AG04450 (cell line): ENCODE measurements at regions not wholly inside any gene's neighbourhood (a gene's known extent, or its start where the extent isn't known, plus 50 kb on each side); places are given as distances from the start of the nearest gene placed in this dataset.
"Not testable (repeated sequence)": the region's sequence is repeated elsewhere in the genome, so short reads cannot be mapped to it uniquely, and the experiment has no call there.

Experiments
- CTCF ChIA-PET: fragments of 300-600, 350-600 bp; formaldehyde crosslinking; extraction: SDS; loops from one replicate; lab custom pipeline; 2022; ENCODE audit warnings: antibody characterized with exemption, inconsistent platforms; lab: Charles Lee
- POLR2A ChIA-PET: fragments of 350-600 bp; formaldehyde crosslinking; extraction: SDS; loops from one replicate; lab custom pipeline; 2021; ENCODE audit warnings: antibody characterized with exemption, inconsistent platforms; lab: Yijun Ruan, JAX
- DNase-seq: peaks from one replicate; pipeline ENCODE4 v3.0.0-alpha.2; 2011; ENCODE audit warnings: low read depth, low spot score
- H3K27ac ChIP-seq: one replicate; pipeline ENCODE4 v1.5.1; 2012; ENCODE audit warnings: low read depth, low read length, control low read depth
- H3K27me3 ChIP-seq: one replicate; pipeline ENCODE4 v1.6.0; 2012; ENCODE audit warnings: low read length; ENCODE audit not compliant: control insufficient read depth, insufficient read depth
- H3K4me3 ChIP-seq: 2 replicates; pipeline ENCODE4 v1.5.1; 2011; ENCODE audit warnings: mild to moderate bottlenecking, low read depth, low read length, control low read depth
- H3K9me3 ChIP-seq: 2 replicates; pipeline ENCODE4 v1.5.1; 2012; ENCODE audit warnings: low read length; ENCODE audit not compliant: control insufficient read depth, insufficient read depth
- TF ChIP-seq, protein P1 (sequence below): IDR thresholded peaks from 2 replicates; pipeline ENCODE4 v1.5.1; 2011; ENCODE audit warnings: low read depth, low read length, control low read depth, inconsistent platforms

DNA sequence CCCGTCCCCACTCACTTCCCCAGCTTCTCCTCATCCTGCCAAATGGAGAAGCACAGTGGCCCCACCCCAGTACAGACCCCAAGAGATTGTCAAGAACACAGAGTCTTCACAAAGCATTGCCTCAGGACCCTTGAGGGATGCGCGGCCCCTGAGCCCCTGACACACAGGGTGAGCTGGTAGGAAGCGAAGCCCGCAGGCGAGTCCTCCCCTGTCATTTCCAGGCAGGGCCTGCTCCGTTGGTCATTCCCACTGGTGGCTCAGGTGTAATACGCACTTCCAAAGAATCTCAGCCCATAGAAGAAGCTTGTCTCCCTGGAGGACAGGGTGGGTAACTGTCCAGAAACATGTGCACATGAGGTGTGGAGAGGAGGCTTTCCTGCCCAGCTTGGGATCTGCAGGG, 404.2 kb downstream of the THBS2 start:
- DNase-seq: no peak
- ChIA-PET CTCF (no interaction called here), POLR2A (no interaction called here)
- Histone ChIP-seq H3K27ac (no peak overlapping the region), H3K4me3 (no peak overlapping the region), H3K9me3 (peaks cover 42% of the 10 kb centered on the region), H3K27me3 (no peaks in the 10 kb centered on the region)
- TF ChIP-seq, protein P1, sequence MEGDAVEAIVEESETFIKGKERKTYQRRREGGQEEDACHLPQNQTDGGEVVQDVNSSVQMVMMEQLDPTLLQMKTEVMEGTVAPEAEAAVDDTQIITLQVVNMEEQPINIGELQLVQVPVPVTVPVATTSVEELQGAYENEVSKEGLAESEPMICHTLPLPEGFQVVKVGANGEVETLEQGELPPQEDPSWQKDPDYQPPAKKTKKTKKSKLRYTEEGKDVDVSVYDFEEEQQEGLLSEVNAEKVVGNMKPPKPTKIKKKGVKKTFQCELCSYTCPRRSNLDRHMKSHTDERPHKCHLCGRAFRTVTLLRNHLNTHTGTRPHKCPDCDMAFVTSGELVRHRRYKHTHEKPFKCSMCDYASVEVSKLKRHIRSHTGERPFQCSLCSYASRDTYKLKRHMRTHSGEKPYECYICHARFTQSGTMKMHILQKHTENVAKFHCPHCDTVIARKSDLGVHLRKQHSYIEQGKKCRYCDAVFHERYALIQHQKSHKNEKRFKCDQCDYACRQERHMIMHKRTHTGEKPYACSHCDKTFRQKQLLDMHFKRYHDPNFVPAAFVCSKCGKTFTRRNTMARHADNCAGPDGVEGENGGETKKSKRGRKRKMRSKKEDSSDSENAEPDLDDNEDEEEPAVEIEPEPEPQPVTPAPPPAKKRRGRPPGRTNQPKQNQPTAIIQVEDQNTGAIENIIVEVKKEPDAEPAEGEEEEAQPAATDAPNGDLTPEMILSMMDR: no peak

DNA sequence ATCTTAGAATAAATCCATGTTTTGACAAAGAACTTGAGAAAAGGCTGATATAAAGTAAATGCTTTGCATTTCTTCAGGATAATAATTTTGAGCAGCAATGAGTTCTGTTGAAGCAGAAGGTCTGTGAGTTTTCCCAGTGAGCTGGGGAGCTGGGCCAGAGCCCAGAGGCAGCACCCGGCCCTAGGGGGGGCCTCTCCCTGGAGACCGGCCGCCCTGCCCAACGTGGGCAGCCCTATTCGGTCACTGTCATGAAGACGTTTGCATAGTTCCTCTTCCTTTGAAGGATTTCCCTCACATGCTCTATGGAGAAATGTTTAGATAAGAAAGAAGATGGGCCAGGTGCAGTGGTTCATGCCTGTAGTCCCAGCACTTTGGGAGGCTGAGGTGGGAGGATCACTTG, 404.8 kb downstream of the THBS2 start:
- CTCF ChIA-PET: no interaction called here
- DNase-seq: no peak
- TF ChIP-seq, protein P1: no peak
- no peaks in the 10 kb centered on the region for H3K27me3 ChIP-seq
- H3K27ac ChIP-seq: no peak overlapping the region
- POLR2A ChIA-PET: no interaction called here
- peaks cover 45% of the 10 kb centered on the region for H3K9me3 ChIP-seq
- H3K4me3 ChIP-seq: no peak overlapping the region

DNA sequence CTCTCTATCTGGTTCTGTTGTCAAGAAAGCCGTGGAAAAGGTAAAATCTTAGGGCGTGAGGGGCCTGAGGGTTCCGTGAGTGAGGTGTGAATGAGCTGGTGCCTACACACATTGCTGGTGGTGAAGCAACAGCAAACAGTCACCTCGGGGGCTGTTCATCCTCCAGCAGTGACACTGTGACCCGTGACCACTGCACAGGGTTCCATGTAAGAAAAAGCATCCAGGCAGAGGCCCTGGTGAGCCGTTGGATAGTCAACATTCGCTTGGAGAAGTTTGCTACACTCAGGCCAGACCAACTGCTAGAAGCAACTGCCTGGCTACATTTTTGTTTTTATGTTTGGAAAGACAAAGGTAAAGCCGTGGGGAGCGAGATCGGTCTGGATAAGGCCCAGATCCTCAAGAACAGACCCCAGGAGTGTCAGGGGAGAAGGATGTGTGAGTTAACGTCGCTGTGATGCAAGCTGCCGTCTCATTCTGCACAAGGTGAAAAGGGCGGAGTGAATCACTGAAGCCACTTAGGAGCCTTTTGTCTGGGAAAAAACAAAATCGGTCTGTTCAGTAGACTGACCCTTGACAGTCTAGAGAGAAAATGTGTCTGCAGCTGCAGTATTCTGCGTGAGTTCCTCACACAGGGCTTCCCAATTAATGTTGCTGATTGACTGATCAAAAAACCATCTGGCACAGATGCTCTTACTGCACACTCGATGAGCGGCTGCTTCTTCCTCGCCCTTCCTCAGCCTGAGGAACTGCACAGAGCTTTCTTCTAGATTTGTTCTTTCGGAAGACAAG, 404.0 kb downstream of the SMOC2 start:
- DNase-seq: no peak
- Histone ChIP-seq H3K9me3 (peaks cover 62% of the 10 kb centered on the region), H3K27ac (no peak overlapping the region), H3K4me3 (no peak overlapping the region), H3K27me3 (no peaks in the 10 kb centered on the region)
- ChIA-PET CTCF (no interaction called here), POLR2A (no interaction called here)
- TF ChIP-seq, protein P1: no peak

DNA sequence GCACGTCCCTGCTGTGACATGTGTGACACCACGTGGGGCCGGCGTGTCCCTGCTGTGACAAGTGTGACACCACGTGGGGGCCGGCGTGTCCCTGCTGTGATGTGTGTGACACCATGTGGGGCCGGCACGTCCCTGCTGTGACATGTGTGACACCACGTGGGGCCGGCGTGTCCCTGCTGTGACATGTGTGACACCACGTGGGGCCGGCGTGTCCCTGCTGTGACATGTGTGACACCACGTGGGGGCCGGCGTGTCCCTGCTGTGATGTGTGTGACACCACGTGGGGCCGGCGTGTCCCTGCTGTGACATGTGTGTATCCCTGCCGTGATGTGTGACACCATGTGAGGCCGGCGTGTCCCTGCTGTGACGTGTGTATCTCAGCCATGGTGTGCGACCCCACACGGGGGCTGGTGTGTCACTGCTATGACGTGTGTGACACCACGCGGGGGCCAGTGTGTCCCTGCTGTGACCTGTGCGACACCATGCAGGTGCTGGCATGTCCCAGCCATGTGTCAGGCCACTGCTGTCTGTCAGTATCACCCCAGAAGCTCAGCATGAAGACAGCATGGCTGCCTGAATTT, 401.7 kb downstream of the SMOC2 start:
- H3K27me3 ChIP-seq, CTCF ChIA-PET, DNase-seq, H3K4me3 ChIP-seq, H3K27ac ChIP-seq, POLR2A ChIA-PET: not testable (repeated sequence)
- peaks cover 61% of the 10 kb centered on the region for H3K9me3 ChIP-seq

DNA sequence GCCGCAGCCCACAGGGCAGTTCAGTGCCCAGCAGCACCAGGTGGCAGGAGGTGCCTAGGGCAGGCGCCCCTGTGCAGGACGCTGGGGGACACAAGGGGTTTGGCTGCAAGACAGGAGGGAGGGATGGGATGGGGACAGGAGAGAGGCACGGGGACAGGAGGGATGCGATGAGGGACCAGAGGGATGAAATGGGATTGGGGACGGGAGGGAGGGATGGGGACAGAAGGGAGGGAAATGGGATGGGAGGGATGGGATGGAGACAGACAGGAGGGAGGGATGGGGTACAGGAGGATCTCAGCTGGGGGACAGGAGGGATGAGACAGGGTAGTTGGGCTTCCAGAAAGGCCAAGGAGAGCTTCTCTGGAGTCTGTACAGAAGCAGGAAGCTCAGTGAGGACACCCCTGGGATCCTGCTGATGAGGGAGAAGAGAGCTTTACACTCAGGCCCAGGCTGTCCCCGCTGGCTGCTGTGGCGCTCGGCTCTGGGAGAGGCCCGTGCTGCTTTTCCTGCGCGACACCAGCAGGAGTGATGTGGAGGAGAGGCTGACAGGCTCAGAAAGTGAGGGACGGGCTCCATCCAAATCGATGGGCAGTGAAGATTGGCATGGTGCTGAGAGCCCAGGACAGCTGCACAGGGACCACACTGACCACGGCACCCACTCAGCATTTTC, 400.8 kb downstream of the SMOC2 start:
- peaks cover 60% of the 10 kb centered on the region for H3K9me3 ChIP-seq
- TF ChIP-seq, protein P1: no peak
- POLR2A ChIA-PET: no interaction called here
- H3K4me3 ChIP-seq: no peak overlapping the region
- no peak for DNase-seq
- H3K27ac ChIP-seq: no peak overlapping the region
- no peaks in the 10 kb centered on the region for H3K27me3 ChIP-seq
- CTCF ChIA-PET: no interaction called here

DNA sequence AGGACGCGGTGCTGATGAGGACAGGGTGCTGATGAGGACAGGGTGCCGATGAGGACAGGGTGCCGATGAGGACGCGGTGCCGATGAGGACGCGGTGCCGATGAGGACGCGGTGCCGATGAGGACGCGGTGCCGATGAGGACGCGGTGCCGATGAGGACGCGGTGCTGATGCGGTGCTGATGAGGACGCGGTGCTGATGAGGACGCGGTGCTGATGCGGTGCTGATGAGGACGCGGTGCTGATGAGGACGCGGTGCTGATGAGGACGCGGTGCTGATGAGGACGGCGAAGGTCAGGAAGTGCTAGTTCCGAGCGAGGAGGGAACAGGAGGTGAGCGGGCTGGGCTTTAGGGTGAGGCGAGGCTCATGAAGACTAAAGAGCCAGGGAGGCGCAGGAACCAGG, 399.9 kb downstream of the SMOC2 start:
- H3K9me3 ChIP-seq: peaks cover 58% of the 10 kb centered on the region
- H3K27ac ChIP-seq, POLR2A ChIA-PET, CTCF ChIA-PET, H3K27me3 ChIP-seq, H3K4me3 ChIP-seq, DNase-seq: not testable (repeated sequence)

DNA sequence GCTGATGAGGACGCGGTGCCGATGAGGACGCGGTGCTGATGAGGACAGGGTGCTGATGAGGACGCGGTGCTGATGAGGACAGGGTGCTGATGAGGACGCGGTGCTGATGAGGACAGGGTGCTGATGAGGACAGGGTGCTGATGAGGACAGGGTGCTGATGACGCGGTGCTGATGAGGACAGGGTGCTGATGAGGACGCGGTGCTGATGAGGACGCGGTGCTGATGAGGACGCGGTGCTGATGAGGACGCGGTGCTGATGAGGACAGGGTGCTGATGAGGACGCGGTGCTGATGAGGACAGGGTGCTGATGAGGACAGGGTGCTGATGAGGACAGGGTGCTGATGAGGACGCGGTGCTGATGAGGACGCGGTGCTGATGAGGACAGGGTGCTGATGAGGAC, 399.3 kb downstream of the SMOC2 start:
- H3K27ac ChIP-seq, DNase-seq, H3K27me3 ChIP-seq, H3K4me3 ChIP-seq, POLR2A ChIA-PET, CTCF ChIA-PET: not testable (repeated sequence)
- H3K9me3 ChIP-seq: peaks cover 58% of the 10 kb centered on the region
